ENCODE measurements at regions not wholly inside any gene's neighbourhood (a gene's known extent, or its start where the extent isn't known, plus 50 kb on each side); places are given as distances from the start of the nearest gene placed in this dataset.
"Not testable (repeated sequence)": the region's sequence is repeated elsewhere in the genome, so short reads cannot be mapped to it uniquely, and the experiment has no call there.

DNA sequence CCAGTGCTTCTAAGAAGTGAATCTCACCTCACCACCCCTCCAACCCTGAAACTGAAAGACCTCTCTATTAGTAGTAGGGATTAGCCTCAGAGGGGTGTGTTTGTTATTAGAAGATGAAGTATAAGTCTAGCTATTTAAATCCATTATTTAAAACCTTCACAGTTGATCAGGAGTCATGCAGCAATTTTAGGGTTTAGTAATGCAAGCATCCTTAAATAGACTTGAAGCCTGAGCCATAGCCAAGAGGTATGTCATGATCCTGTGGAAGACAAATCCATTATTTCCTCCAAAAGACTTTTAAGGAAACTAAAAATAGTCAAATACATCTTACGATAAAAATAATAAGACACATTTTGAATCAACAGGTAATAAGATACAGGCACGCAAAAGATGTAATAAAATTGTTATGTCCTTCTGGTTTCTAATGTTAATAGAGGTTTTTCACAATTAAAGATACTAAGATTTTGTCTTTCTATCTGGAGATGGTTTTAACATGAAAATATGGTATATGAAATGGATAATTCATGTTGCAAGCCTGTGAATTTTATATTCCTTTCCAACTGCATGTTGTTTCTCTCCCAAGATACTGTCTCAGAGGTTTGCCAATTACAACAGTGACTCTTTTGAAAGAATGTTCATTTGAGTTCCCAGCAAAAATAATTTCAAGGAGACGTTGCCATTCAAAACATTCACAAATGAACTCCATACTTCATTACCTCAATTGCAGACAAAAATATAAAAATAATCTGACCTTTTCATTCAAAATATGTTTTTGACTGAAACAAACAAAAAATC, 68.0 kb downstream of the LUZP4 start:
- Histone ChIP-seq H4K20me1 (ENCODE audit: insufficient read depth, low read depth, low read length) (no peaks in the 10 kb centered on the region), H3K27ac (ENCODE audit: low read length) (no peak overlapping the region), H3K4me3 (ENCODE audit: low read length) (no peak overlapping the region), H3K4me2 (ENCODE audit: low read depth, low read length, poor library complexity, severe bottlenecking) (no peak overlapping the region), H3K36me3 (ENCODE audit: insufficient read depth, low read length) (no peaks in the 10 kb centered on the region), H3K9me3 (ENCODE audit: low read length) (no peaks in the 10 kb centered on the region), H3K9ac (ENCODE audit: low read length) (no peak overlapping the region), H2AFZ (ENCODE audit: low read length) (no peak overlapping the region), H3K27me3 (ENCODE audit: low read length) (no peaks in the 10 kb centered on the region), H3K4me1 (ENCODE audit: low read length) (no peaks in the 10 kb centered on the region), H3K79me2 (ENCODE audit: low read length) (no peaks in the 10 kb centered on the region), H3K9me2 (replicated peaks; ENCODE audit: insufficient read depth, low read length) (no peaks in the 10 kb centered on the region)
- no peak for DNase-seq

DNA sequence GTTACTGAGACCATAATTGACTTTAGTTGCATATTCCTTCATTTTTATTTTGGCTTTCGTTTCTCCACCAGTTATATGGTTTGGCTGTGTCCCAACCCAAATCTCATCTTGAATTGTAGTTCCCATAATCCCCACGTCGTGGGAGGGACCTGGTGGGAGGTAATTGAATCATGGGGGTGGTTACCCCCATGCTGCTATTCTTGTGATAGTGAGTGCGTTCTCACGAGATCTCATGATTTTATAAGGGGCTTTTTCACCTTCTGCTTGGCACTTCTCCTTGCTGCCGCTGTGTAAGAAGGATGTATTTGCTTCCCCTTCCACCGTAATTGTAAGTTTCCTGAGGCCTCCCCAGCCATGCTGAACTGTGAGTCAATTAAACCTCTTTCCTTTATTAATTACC, 70.0 kb downstream of the LUZP4 start:
- H3K4me1 ChIP-seq (ENCODE audit: low read length); H3K27ac ChIP-seq (ENCODE audit: low read length); H3K9ac ChIP-seq (ENCODE audit: low read length); H3K4me3 ChIP-seq (ENCODE audit: low read length); H3K9me2 ChIP-seq (replicated peaks; ENCODE audit: insufficient read depth, low read length); H2AFZ ChIP-seq (ENCODE audit: low read length); H3K27me3 ChIP-seq (ENCODE audit: low read length); H3K4me2 ChIP-seq (ENCODE audit: low read depth, low read length, poor library complexity, severe bottlenecking); DNase-seq; H3K9me3 ChIP-seq (ENCODE audit: low read length); H4K20me1 ChIP-seq (ENCODE audit: insufficient read depth, low read depth, low read length); H3K36me3 ChIP-seq (ENCODE audit: insufficient read depth, low read length); H3K79me2 ChIP-seq (ENCODE audit: low read length): not testable (repeated sequence)

DNA sequence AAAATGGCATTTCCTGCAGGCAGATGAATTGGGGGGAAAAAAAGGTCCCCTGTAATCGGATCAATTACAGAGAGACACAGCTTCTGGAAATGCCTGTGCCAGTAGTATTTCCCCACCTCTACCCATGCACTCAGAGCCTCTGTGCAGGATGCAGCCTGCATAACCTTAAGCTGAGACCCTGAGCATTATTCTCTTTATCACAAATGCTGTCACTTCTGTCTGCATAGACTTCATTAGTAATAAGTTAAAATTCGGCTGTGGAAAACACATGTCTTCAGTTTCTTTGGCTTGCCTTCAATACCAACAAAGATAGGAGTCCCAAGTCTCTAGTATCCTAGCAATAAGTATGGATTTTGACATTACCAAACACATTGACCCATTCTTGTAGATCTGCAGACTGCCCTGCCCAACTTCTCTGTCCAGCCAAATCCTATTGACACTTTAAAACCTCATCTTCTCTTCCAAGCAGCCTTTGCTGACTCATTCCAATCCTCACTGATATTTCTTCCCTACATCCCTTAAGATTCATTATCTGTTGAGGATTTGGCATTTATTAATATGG, 70.8 kb downstream of the LUZP4 start:
- DNase-seq: no peak
- no peaks in the 10 kb centered on the region for H3K9me2 ChIP-seq (replicated peaks; ENCODE audit: insufficient read depth, low read length)
- no peaks in the 10 kb centered on the region for H3K36me3 ChIP-seq (ENCODE audit: insufficient read depth, low read length)
- H3K79me2 ChIP-seq (ENCODE audit: low read length): no peaks in the 10 kb centered on the region
- H3K4me2 ChIP-seq (ENCODE audit: low read depth, low read length, poor library complexity, severe bottlenecking): no peak overlapping the region
- no peaks in the 10 kb centered on the region for H3K27me3 ChIP-seq (ENCODE audit: low read length)
- H3K9ac ChIP-seq (ENCODE audit: low read length): no peak overlapping the region
- H3K4me3 ChIP-seq (ENCODE audit: low read length): no peak overlapping the region
- no peaks in the 10 kb centered on the region for H4K20me1 ChIP-seq (ENCODE audit: insufficient read depth, low read depth, low read length)
- no peaks in the 10 kb centered on the region for H3K4me1 ChIP-seq (ENCODE audit: low read length)
- H3K9me3 ChIP-seq (ENCODE audit: low read length): no peaks in the 10 kb centered on the region
- no peak overlapping the region for H3K27ac ChIP-seq (ENCODE audit: low read length)
- no peak overlapping the region for H2AFZ ChIP-seq (ENCODE audit: low read length)

DNA sequence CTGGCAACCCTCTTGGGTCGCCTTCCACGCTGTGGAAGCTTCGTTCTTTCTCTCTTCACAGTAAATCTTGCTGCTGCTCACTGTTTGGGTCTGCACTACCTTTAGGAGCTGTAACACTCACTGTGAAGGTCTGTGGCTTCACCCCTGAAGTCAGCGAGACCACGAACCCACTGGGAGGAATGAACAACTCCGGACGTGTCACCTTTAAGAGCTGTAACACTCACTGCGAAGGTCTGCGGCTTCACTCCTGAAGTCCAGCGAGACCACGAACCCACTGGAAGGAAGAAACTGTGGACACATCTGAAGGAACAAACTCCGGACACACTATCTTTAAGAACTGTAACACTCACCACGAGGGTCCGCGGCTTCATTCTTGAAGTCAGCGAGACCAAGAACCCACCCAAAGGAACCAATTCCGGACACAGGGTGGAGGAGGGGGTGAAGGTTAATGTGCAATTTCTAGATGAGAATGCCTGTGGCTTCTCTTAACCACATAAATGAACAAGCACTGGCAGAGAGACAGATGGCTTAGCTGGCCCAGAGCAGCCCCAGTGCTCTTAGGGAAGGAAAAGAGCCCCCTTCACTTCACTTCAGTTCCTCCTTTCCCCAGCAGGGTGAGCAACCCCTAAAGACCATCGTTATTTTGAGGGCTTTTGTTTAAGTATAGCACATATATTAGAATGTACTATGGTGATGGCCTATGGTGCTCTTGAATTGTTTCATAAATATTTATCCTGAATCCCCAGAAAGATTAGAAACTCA, 73.0 kb downstream of the LUZP4 start:
- Histone ChIP-seq H3K27me3 (ENCODE audit: low read length) (no peaks in the 10 kb centered on the region), H3K9me2 (replicated peaks; ENCODE audit: insufficient read depth, low read length) (no peaks in the 10 kb centered on the region), H3K9me3 (ENCODE audit: low read length) (no peaks in the 10 kb centered on the region), H3K4me3 (ENCODE audit: low read length) (no peak overlapping the region), H3K36me3 (ENCODE audit: insufficient read depth, low read length) (no peaks in the 10 kb centered on the region), H3K4me1 (ENCODE audit: low read length) (no peaks in the 10 kb centered on the region), H2AFZ (ENCODE audit: low read length) (no peak overlapping the region), H3K9ac (ENCODE audit: low read length) (no peak overlapping the region), H3K79me2 (ENCODE audit: low read length) (no peaks in the 10 kb centered on the region), H4K20me1 (ENCODE audit: insufficient read depth, low read depth, low read length) (no peaks in the 10 kb centered on the region), H3K27ac (ENCODE audit: low read length) (no peak overlapping the region), H3K4me2 (ENCODE audit: low read depth, low read length, poor library complexity, severe bottlenecking) (no peak overlapping the region)
- peak; percentile 44 for DNase-seq

DNA sequence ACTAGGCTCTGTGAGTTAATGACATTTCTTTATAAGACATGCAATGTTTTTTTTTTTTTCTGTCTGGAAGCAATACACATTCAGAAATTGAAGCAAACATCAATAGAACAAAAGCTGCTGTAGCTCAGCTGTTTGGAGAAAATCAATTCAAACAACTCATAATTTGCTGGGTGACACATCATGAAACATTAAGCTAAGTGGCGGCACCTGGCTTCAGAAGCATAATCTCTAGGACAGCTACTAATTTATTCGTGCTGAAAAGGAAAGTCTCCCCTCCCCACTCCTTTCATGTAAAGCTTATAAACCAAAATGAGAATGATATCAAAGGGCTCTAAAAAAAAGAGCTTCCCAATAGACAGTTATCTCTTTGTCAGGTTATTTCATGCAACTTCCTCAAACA, 73.9 kb downstream of the LUZP4 start:
- Histone ChIP-seq H4K20me1 (ENCODE audit: insufficient read depth, low read depth, low read length) (no peaks in the 10 kb centered on the region), H3K9me2 (replicated peaks; ENCODE audit: insufficient read depth, low read length) (no peaks in the 10 kb centered on the region), H3K4me3 (ENCODE audit: low read length) (no peak overlapping the region), H3K27ac (ENCODE audit: low read length) (no peak overlapping the region), H3K4me1 (ENCODE audit: low read length) (no peaks in the 10 kb centered on the region), H3K4me2 (ENCODE audit: low read depth, low read length, poor library complexity, severe bottlenecking) (no peak overlapping the region), H3K9me3 (ENCODE audit: low read length) (no peaks in the 10 kb centered on the region), H3K36me3 (ENCODE audit: insufficient read depth, low read length) (no peaks in the 10 kb centered on the region), H3K27me3 (ENCODE audit: low read length) (no peaks in the 10 kb centered on the region), H3K79me2 (ENCODE audit: low read length) (no peaks in the 10 kb centered on the region), H3K9ac (ENCODE audit: low read length) (no peak overlapping the region), H2AFZ (ENCODE audit: low read length) (no peak overlapping the region)
- no peak for DNase-seq

DNA sequence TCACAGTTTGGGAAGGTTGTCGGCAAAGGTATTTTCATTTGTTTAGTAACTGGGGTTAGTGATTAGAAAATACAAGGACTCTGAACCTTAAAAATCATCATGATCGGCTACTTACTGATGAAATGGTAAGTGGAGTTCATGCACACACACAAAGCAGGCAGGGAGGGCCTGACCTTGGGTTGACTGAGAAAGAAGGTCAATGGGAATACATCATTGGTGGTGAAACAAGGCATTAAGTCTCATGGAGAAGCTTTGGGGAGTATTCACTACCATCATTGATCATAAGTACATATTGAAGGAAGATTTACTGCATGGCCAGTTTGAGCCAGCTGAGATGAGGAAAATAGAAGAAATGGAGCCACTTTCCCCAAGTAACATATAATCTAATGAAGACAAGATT, 74.4 kb downstream of the LUZP4 start:
- Histone ChIP-seq H2AFZ (ENCODE audit: low read length) (no peak overlapping the region), H3K9ac (ENCODE audit: low read length) (no peak overlapping the region), H3K79me2 (ENCODE audit: low read length) (no peaks in the 10 kb centered on the region), H4K20me1 (ENCODE audit: insufficient read depth, low read depth, low read length) (no peaks in the 10 kb centered on the region), H3K36me3 (ENCODE audit: insufficient read depth, low read length) (no peaks in the 10 kb centered on the region), H3K4me1 (ENCODE audit: low read length) (no peaks in the 10 kb centered on the region), H3K4me2 (ENCODE audit: low read depth, low read length, poor library complexity, severe bottlenecking) (no peak overlapping the region), H3K4me3 (ENCODE audit: low read length) (no peak overlapping the region), H3K27ac (ENCODE audit: low read length) (no peak overlapping the region), H3K9me2 (replicated peaks; ENCODE audit: insufficient read depth, low read length) (no peaks in the 10 kb centered on the region), H3K9me3 (ENCODE audit: low read length) (no peaks in the 10 kb centered on the region), H3K27me3 (ENCODE audit: low read length) (no peaks in the 10 kb centered on the region)
- no peak for DNase-seq

DNA sequence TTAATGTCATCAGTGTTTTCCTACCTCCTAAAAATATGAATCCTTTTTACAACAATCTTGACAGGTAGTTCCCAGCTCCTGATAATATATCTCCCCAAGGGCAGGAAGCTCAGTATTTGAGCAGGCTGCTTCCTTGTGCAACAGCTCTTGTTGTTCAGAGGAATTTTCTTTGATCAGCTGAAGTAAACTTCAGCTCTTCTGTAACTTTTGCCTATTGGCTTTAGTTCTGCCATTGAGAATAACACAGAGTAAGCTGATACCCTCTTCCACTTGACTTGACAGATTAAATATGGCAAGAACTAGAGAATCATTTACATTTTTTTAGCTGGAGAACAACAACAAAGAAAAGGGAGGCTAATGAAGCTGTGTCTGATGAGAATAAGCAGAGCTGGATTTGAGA, 75.2 kb downstream of the LUZP4 start:
- Histone ChIP-seq H3K4me3 (ENCODE audit: low read length) (no peak overlapping the region), H3K9ac (ENCODE audit: low read length) (no peak overlapping the region), H2AFZ (ENCODE audit: low read length) (no peak overlapping the region), H3K27me3 (ENCODE audit: low read length) (no peaks in the 10 kb centered on the region), H3K27ac (ENCODE audit: low read length) (no peak overlapping the region), H3K4me1 (ENCODE audit: low read length) (no peaks in the 10 kb centered on the region), H3K79me2 (ENCODE audit: low read length) (no peaks in the 10 kb centered on the region), H3K9me3 (ENCODE audit: low read length) (no peaks in the 10 kb centered on the region), H3K36me3 (ENCODE audit: insufficient read depth, low read length) (no peaks in the 10 kb centered on the region), H4K20me1 (ENCODE audit: insufficient read depth, low read depth, low read length) (no peaks in the 10 kb centered on the region), H3K9me2 (replicated peaks; ENCODE audit: insufficient read depth, low read length) (no peaks in the 10 kb centered on the region), H3K4me2 (ENCODE audit: low read depth, low read length, poor library complexity, severe bottlenecking) (no peak overlapping the region)
- no peak for DNase-seq

DNA sequence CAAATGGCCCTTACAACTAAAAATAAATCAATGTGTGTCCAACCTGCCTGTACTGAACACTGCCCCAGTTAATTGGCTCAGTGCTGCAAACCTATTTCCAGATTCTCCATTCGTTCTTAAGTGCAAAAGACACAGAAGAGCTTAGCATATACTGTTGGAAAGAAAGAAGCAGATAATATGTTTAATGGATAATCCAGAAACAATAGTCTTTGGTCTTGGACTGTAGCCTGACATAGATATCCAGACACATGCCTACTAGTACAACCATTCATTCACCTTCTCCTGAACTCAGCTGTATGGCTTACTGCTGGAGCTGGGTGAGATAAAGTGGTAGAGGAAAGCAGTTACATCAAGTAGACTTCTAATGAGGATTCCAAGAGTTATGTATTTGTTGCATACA, 77.0 kb downstream of the LUZP4 start:
- Histone ChIP-seq H3K9me2 (replicated peaks; ENCODE audit: insufficient read depth, low read length) (no peaks in the 10 kb centered on the region), H4K20me1 (ENCODE audit: insufficient read depth, low read depth, low read length) (no peaks in the 10 kb centered on the region), H3K36me3 (ENCODE audit: insufficient read depth, low read length) (no peaks in the 10 kb centered on the region), H3K4me1 (ENCODE audit: low read length) (no peaks in the 10 kb centered on the region), H3K9ac (ENCODE audit: low read length) (no peak overlapping the region), H3K27ac (ENCODE audit: low read length) (no peak overlapping the region), H3K79me2 (ENCODE audit: low read length) (no peaks in the 10 kb centered on the region), H3K27me3 (ENCODE audit: low read length) (no peaks in the 10 kb centered on the region), H3K4me2 (ENCODE audit: low read depth, low read length, poor library complexity, severe bottlenecking) (no peak overlapping the region), H2AFZ (ENCODE audit: low read length) (no peak overlapping the region), H3K9me3 (ENCODE audit: low read length) (no peaks in the 10 kb centered on the region), H3K4me3 (ENCODE audit: low read length) (no peak overlapping the region)
- DNase-seq: no peak
